Panc1 (cell line): ENCODE measurements at regions not wholly inside any gene's neighbourhood (a gene's known extent, or its start where the extent isn't known, plus 50 kb on each side); places are given as distances from the start of the nearest gene placed in this dataset.

ENCODE experiments used
- ATAC-seq: fragments of 200-7000 bp; cut with Tn5 transposase; 2 replicates; pipeline ENCODE4 v1.9.1; 2020; ENCODE audit warnings: mild to moderate bottlenecking, moderate library complexity
- BruUV-seq: library from RNA; stranded (reverse); fragments of 400-500 nt; replicated peaks from 2 replicates; lab custom pipeline; 2021; lab: Mats Ljungman, UMichigan
- CTCF ChIA-PET: fragments of 300-600 bp; sonication (Branson Sonifier 250); formaldehyde crosslinking; loops from one replicate; lab custom pipeline; 2022; ENCODE audit warnings: antibody characterized with exemption; lab: Charles Lee
- POLR2A ChIA-PET: fragments of 300-600 bp; sonication (Branson Sonifier 250); formaldehyde crosslinking; loops from one replicate; lab custom pipeline; 2022; ENCODE audit warnings: antibody characterized with exemption; lab: Charles Lee
- DNase-seq: peaks from one replicate; pipeline ENCODE4 v3.0.0-alpha.2; 2010; ENCODE audit warnings: low read depth, low spot score
- H3K27ac ChIP-seq: 2 replicates; pipeline ENCODE4 v1.5.1; 2011; ENCODE audit warnings: mild to moderate bottlenecking, low read length, inconsistent platforms
- H3K27me3 ChIP-seq: fragments of 200-500 bp; sonication (Bioruptor generic); 2 replicates; pipeline ENCODE4 v1.6.0; 2014; ENCODE audit warnings: low read length, inconsistent platforms; ENCODE audit not compliant: control insufficient read depth, insufficient read depth
- H3K36me3 ChIP-seq: fragments of 200-500 bp; sonication (Bioruptor generic); 2 replicates; pipeline ENCODE4 v1.5.1; 2014; ENCODE audit warnings: inconsistent platforms, mild to moderate bottlenecking, low read length, moderate library complexity; ENCODE audit not compliant: control insufficient read depth, insufficient read depth
- H3K4me1 ChIP-seq: 2 replicates; pipeline ENCODE4 v1.5.1; 2011; ENCODE audit warnings: inconsistent platforms, mild to moderate bottlenecking, low read length, moderate library complexity; ENCODE audit not compliant: control insufficient read depth, insufficient read depth
- H3K4me3 ChIP-seq, 2 experiments: 2 replicates each; pipeline ENCODE4 v1.5.1; 2011 to 2012; ENCODE audit warnings: low read depth in 2 of 2, low read length in 2 of 2, mild to moderate bottlenecking in 2 of 2, inconsistent platforms in 1 of 2, moderate library complexity in 1 of 2
- H3K9me3 ChIP-seq: fragments of 200-500 bp; sonication (Bioruptor generic); 2 replicates; pipeline ENCODE4 v1.5.1; 2014; ENCODE audit warnings: low read depth, mild to moderate bottlenecking, inconsistent platforms, low read length, moderate library complexity; ENCODE audit not compliant: control insufficient read depth, insufficient read depth
- POLR2AphosphoS5 ChIP-seq: IDR thresholded peaks from 2 replicates; pipeline ENCODE4 v1.6.1; 2012; ENCODE audit warnings: mild to moderate bottlenecking, low read depth, low read length, moderate library complexity
- SIN3A ChIP-seq: IDR thresholded peaks from 2 replicates; pipeline ENCODE4 v1.6.1; 2012; ENCODE audit warnings: low read depth, mild to moderate bottlenecking, low read length, moderate library complexity, borderline replicate concordance; ENCODE audit not compliant: insufficient read depth
- TCF7L2 ChIP-seq: IDR thresholded peaks from 2 replicates; pipeline ENCODE4 v1.6.1; 2011; ENCODE audit warnings: mild to moderate bottlenecking, low read depth, low read length, inconsistent platforms
- in situ Hi-C: cut with HindIII; loops from 2 replicates; pipeline ENCODE4 v1.10.0; 2016; ENCODE audit warnings: low sequenced_read_pairs, low pct_unique_long_range_greater_than_20kb
- intact Hi-C: fragments of 100-400 bp; cut with micrococcal nuclease; formaldehyde crosslinking; loops from one replicate; pipeline ENCODE4 v1.10.0; 2022; ENCODE audit not compliant: unreplicated experiment
- TF ChIP-seq, protein P1 (sequence below), 2 experiments: IDR thresholded peaks; 2 replicates each; pipeline ENCODE4 v1.6.1; 2011 to 2012; ENCODE audit warnings: low read depth in 2 of 2, control low read depth in 1 of 2, low read length in 1 of 2, mild to moderate bottlenecking in 1 of 2, moderate library complexity in 1 of 2; ENCODE audit not compliant: insufficient read depth in 1 of 2
- TF ChIP-seq, protein P2 (sequence below): fragments of 450-650 bp; IDR thresholded peaks from 2 replicates; pipeline ENCODE4 v1.5.1; 2017; ENCODE audit warnings: mild to moderate bottlenecking

DNA sequence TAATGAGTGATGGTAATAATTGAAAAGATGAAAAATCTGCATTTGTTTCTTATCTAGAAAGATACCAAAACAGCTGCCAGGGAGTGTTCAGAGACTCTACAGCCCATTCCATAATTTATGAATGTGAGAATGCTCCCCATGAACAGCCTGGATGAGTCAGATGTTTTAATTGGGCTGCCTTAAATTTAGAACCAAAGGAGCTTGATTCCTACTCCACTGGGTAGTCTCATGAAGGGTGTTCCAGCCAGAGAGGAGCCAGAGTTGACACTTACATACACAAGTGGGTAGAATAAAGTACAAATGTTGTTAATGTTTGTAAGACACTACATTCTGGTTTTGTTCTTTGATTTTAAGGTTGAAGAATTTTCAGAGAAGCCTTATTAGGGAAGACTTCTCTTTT, 123.2 kb upstream of the PRNP start:
- Histone ChIP-seq H3K4me3 (no peak overlapping the region), H3K4me1 (no peaks in the 10 kb centered on the region), H3K27ac (no peak overlapping the region), H3K36me3 (no peaks in the 10 kb centered on the region), H3K27me3 (no peaks in the 10 kb centered on the region), H3K9me3 (no peaks in the 10 kb centered on the region)
- TF ChIP-seq, protein P1, sequence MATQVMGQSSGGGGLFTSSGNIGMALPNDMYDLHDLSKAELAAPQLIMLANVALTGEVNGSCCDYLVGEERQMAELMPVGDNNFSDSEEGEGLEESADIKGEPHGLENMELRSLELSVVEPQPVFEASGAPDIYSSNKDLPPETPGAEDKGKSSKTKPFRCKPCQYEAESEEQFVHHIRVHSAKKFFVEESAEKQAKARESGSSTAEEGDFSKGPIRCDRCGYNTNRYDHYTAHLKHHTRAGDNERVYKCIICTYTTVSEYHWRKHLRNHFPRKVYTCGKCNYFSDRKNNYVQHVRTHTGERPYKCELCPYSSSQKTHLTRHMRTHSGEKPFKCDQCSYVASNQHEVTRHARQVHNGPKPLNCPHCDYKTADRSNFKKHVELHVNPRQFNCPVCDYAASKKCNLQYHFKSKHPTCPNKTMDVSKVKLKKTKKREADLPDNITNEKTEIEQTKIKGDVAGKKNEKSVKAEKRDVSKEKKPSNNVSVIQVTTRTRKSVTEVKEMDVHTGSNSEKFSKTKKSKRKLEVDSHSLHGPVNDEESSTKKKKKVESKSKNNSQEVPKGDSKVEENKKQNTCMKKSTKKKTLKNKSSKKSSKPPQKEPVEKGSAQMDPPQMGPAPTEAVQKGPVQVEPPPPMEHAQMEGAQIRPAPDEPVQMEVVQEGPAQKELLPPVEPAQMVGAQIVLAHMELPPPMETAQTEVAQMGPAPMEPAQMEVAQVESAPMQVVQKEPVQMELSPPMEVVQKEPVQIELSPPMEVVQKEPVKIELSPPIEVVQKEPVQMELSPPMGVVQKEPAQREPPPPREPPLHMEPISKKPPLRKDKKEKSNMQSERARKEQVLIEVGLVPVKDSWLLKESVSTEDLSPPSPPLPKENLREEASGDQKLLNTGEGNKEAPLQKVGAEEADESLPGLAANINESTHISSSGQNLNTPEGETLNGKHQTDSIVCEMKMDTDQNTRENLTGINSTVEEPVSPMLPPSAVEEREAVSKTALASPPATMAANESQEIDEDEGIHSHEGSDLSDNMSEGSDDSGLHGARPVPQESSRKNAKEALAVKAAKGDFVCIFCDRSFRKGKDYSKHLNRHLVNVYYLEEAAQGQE (IDR thresholded peaks at IDR 0.05; ENCODE audit: insufficient read depth in 1 of 2, low read depth in 2 of 2, low read length in 1 of 2): no peak
- no peak for TF ChIP-seq TCF7L2
- TF ChIP-seq, protein P2, sequence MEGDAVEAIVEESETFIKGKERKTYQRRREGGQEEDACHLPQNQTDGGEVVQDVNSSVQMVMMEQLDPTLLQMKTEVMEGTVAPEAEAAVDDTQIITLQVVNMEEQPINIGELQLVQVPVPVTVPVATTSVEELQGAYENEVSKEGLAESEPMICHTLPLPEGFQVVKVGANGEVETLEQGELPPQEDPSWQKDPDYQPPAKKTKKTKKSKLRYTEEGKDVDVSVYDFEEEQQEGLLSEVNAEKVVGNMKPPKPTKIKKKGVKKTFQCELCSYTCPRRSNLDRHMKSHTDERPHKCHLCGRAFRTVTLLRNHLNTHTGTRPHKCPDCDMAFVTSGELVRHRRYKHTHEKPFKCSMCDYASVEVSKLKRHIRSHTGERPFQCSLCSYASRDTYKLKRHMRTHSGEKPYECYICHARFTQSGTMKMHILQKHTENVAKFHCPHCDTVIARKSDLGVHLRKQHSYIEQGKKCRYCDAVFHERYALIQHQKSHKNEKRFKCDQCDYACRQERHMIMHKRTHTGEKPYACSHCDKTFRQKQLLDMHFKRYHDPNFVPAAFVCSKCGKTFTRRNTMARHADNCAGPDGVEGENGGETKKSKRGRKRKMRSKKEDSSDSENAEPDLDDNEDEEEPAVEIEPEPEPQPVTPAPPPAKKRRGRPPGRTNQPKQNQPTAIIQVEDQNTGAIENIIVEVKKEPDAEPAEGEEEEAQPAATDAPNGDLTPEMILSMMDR: no peak
- TF ChIP-seq SIN3A: no peak
- TF ChIP-seq POLR2AphosphoS5: no peak
- ChIA-PET CTCF (no interaction called here), POLR2A (no interaction called here)
- DNase-seq (no peak), ATAC-seq (no peak)
- intact Hi-C loops: no loop called here
- in situ Hi-C loops: no loop called here
- no TSS peak for BruUV-seq

DNA sequence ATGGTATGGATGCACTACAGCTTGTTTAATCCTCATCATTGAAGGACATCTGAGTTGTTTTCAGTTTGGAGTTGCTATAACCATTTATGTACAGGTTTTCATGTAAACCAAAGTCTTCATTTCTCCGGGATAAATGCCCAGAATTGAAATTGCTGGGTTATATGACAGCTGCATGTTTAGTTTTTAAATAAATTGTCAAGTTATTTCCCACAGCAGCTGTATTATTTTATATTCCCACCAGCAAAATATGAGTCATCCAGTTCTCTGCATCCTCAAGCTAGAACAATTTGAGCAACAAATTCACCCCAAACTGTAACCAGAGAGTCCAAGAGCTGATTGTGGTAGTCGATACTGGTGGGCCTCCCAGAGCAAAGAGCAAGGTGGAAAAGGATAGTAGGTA, 125.6 kb upstream of the PRNP start:
- POLR2A ChIA-PET: no interaction called here
- H3K27me3 ChIP-seq: no peaks in the 10 kb centered on the region
- TF ChIP-seq, protein P2: no peak
- TF ChIP-seq POLR2AphosphoS5: no peak
- no peak for TF ChIP-seq TCF7L2
- TF ChIP-seq, protein P1 (IDR thresholded peaks at IDR 0.05; ENCODE audit: insufficient read depth in 1 of 2, low read depth in 2 of 2, low read length in 1 of 2): no peak
- no peak for TF ChIP-seq SIN3A
- H3K4me1 ChIP-seq: peaks cover 1% of the 10 kb centered on the region
- peaks cover 3% of the 10 kb centered on the region; the same call in 1 of the 2 replicates for H3K9me3 ChIP-seq
- BruUV-seq: no TSS peak
- no peak overlapping the region for H3K4me3 ChIP-seq
- no peak overlapping the region for H3K27ac ChIP-seq
- ATAC-seq (no peak), DNase-seq (no peak)
- no peaks in the 10 kb centered on the region for H3K36me3 ChIP-seq
- CTCF ChIA-PET: no interaction called here
- in situ Hi-C loops (no loop called here), intact Hi-C loops (no loop called here)
